Mesenchymal stem cell (in vitro differentiated cells and primary cell): ENCODE measurements at regions not wholly inside any gene's neighbourhood (a gene's known extent, or its start where the extent isn't known, plus 50 kb on each side); places are given as distances from the start of the nearest gene placed in this dataset.

Source experiments
- DNase-seq: peaks from one replicate; pipeline ENCODE4 v3.0.0-alpha.2; 2013
- H2AFZ ChIP-seq: one replicate; pipeline ENCODE4 v1.6.1; 2013; ENCODE audit warnings: low read depth, mild to moderate bottlenecking, control low read depth, inconsistent platforms, low read length, moderate library complexity
- H2AK5ac ChIP-seq: 2 replicates; pipeline ENCODE4 v1.6.1; 2013; ENCODE audit warnings: low read length, moderate library complexity, mild to moderate bottlenecking, inconsistent platforms; ENCODE audit not compliant: severe bottlenecking
- H2BK120ac ChIP-seq: one replicate; pipeline ENCODE4 v1.6.1; 2013; ENCODE audit warnings: low read depth, mild to moderate bottlenecking, inconsistent platforms, low read length, moderate library complexity
- H2BK12ac ChIP-seq, 2 experiments: one replicate each; pipeline ENCODE4 v1.6.1; 2013; ENCODE audit warnings: inconsistent platforms in 2 of 2, low read length in 2 of 2, mild to moderate bottlenecking in 2 of 2, moderate library complexity in 2 of 2, control low read depth in 1 of 2
- H2BK15ac ChIP-seq: one replicate; pipeline ENCODE4 v1.6.1; 2013; ENCODE audit warnings: mild to moderate bottlenecking, low read depth, inconsistent platforms; ENCODE audit not compliant: poor library complexity, severe bottlenecking
- H2BK5ac ChIP-seq: 2 replicates; pipeline ENCODE4 v1.6.1; 2013; ENCODE audit warnings: low read depth, mild to moderate bottlenecking, low read length, control low read depth, inconsistent platforms; ENCODE audit not compliant: poor library complexity, severe bottlenecking
- H3K14ac ChIP-seq, 2 experiments: one replicate each; pipeline ENCODE4 v1.6.1; 2013; ENCODE audit warnings: inconsistent platforms in 2 of 2, low read length in 2 of 2, control low read depth in 1 of 2, mild to moderate bottlenecking in 1 of 2, moderate library complexity in 1 of 2
- H3K18ac ChIP-seq, 2 experiments: one replicate each; pipeline ENCODE4 v1.6.1; 2013; ENCODE audit warnings: inconsistent platforms in 2 of 2, low read length in 2 of 2, control low read depth in 1 of 2, low read depth in 1 of 2, mild to moderate bottlenecking in 1 of 2
- H3K23ac ChIP-seq, 2 experiments: one replicate each; pipeline ENCODE4 v1.6.1; 2013; ENCODE audit warnings: inconsistent platforms in 2 of 2, low read length in 2 of 2, mild to moderate bottlenecking in 2 of 2, moderate library complexity in 2 of 2, control low read depth in 1 of 2
- H3K27ac ChIP-seq: 2 replicates; pipeline ENCODE4 v1.5.1; 2013; ENCODE audit warnings: mild to moderate bottlenecking, moderate library complexity, low read length, control low read depth, inconsistent platforms; ENCODE audit not compliant: poor library complexity, severe bottlenecking
- H3K27me3 ChIP-seq, 2 experiments: 2 replicates each; pipeline versions ENCODE4 v1.6.1 to v1.7.0; 2013; ENCODE audit warnings: low read length in 2 of 2, mild to moderate bottlenecking in 2 of 2, moderate library complexity in 2 of 2, control low read depth in 1 of 2, inconsistent platforms in 1 of 2; ENCODE audit not compliant: control insufficient read depth in 1 of 2, insufficient read depth in 1 of 2
- H3K36me3 ChIP-seq, 2 experiments: 2 replicates each; pipeline versions ENCODE4 v1.6.1 to v1.7.0; 2013; ENCODE audit warnings: low read length in 2 of 2, control low read depth in 1 of 2, inconsistent platforms in 1 of 2, low read depth in 1 of 2, mild to moderate bottlenecking in 1 of 2; ENCODE audit not compliant: insufficient read depth in 2 of 2, control insufficient read depth in 1 of 2
- H3K4ac ChIP-seq, 2 experiments: one replicate each; pipeline ENCODE4 v1.6.1; 2013; ENCODE audit warnings: inconsistent platforms in 2 of 2, low read length in 2 of 2, mild to moderate bottlenecking in 2 of 2, moderate library complexity in 2 of 2, control low read depth in 1 of 2, low read depth in 1 of 2
- H3K4me1 ChIP-seq: 2 replicates; pipeline ENCODE4 v1.6.1; 2013; ENCODE audit warnings: low read depth, low read length, control low read depth; ENCODE audit not compliant: control insufficient read depth, insufficient read depth
- H3K4me2 ChIP-seq: 2 replicates; pipeline ENCODE4 v1.6.1; 2013; ENCODE audit warnings: low read length, mild to moderate bottlenecking, inconsistent platforms; ENCODE audit not compliant: poor library complexity, severe bottlenecking
- H3K4me3 ChIP-seq, 2 experiments: 2 replicates each; pipeline versions ENCODE4 v1.5.1 to v1.7.0; 2013; ENCODE audit warnings: low read length in 2 of 2, mild to moderate bottlenecking in 2 of 2, control low read depth in 1 of 2, low read depth in 1 of 2; ENCODE audit not compliant: insufficient read depth in 1 of 2
- H3K79me1 ChIP-seq: replicated peaks from 2 replicates; pipeline ENCODE4 v1.6.1; 2013; ENCODE audit warnings: mild to moderate bottlenecking, control low read depth, low read length, inconsistent platforms; ENCODE audit not compliant: poor library complexity, severe bottlenecking
- H3K9ac ChIP-seq: 2 replicates; pipeline ENCODE4 v1.7.0; 2013; ENCODE audit warnings: mild to moderate bottlenecking, low read length, moderate library complexity
- H3K9me3 ChIP-seq: 2 replicates; pipeline ENCODE4 v1.7.0; 2013; ENCODE audit warnings: mild to moderate bottlenecking, low read length; ENCODE audit not compliant: control insufficient read depth
- H4K8ac ChIP-seq: one replicate; pipeline ENCODE4 v1.6.1; 2013; ENCODE audit warnings: inconsistent platforms, mild to moderate bottlenecking, low read length, moderate library complexity
- H4K91ac ChIP-seq: one replicate; pipeline ENCODE4 v1.6.1; 2013; ENCODE audit warnings: mild to moderate bottlenecking, low read length, inconsistent platforms
- WGBS: methylation state at CpG from one replicate; pipeline ENCODE4 v1.1.7; 2013; ENCODE audit warnings: mixed read lengths; 5-methylcytosine and 5-hydroxymethylcytosine counted together

DNA sequence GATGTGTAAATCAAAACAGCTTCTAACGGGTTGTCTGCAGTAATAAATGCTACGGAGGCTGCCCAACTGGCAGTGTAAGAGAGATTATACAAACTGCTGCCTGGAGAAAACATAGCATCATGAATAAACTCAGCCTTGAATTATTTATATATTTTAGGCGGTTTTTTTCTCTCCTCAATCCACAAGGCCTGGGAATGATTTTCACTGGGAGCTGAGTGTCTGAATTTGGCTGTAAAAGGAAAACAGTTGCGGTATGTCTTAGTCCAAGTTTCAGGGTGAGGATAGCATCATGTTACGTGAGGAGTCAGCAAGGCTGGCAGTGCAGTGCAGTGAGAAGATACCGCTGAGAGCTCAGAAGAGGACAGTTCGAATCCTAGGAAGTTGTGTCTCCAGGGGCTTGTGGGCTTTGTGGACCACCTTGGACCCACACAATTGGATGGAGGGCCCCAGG is 291.5 kb upstream of the BOD1L1 start:
- Histone ChIP-seq H3K23ac (peak overlapping the region in 1 of 2 experiments; percentile 23), H3K4me2 (no peak overlapping the region), H2BK120ac (peak overlapping the region; percentile 11), H4K8ac (peak overlapping the region; percentile 88), H3K36me3 (no peaks in the 10 kb centered on the region), H3K79me1 (no peaks in the 10 kb centered on the region), H3K18ac (peak overlapping the region; percentile 82 to 96), H3K27me3 (no peaks in the 10 kb centered on the region), H3K4me3 (peak overlapping the region in 1 of 2 experiments; percentile 25), H3K14ac (peak overlapping the region in 1 of 2 experiments; percentile 87), H2BK15ac (no peak overlapping the region), H3K9ac (peak overlapping the region; percentile 88), H2AK5ac (peak overlapping the region; percentile 90), H3K4ac (peak overlapping the region; percentile 60 to 75), H2BK12ac (peak overlapping the region; percentile 88 to 95), H3K4me1 (peaks cover 14% of the 10 kb centered on the region), H4K91ac (peak overlapping the region; percentile 23), H3K27ac (peak overlapping the region; percentile 97), H2BK5ac (peak overlapping the region; percentile 91), H3K9me3 (no peaks in the 10 kb centered on the region), H2AFZ (no peak overlapping the region)
- 75% methylated on average over 6 of the region's 7 CpGs for WGBS
- peak; percentile 74 for DNase-seq

DNA sequence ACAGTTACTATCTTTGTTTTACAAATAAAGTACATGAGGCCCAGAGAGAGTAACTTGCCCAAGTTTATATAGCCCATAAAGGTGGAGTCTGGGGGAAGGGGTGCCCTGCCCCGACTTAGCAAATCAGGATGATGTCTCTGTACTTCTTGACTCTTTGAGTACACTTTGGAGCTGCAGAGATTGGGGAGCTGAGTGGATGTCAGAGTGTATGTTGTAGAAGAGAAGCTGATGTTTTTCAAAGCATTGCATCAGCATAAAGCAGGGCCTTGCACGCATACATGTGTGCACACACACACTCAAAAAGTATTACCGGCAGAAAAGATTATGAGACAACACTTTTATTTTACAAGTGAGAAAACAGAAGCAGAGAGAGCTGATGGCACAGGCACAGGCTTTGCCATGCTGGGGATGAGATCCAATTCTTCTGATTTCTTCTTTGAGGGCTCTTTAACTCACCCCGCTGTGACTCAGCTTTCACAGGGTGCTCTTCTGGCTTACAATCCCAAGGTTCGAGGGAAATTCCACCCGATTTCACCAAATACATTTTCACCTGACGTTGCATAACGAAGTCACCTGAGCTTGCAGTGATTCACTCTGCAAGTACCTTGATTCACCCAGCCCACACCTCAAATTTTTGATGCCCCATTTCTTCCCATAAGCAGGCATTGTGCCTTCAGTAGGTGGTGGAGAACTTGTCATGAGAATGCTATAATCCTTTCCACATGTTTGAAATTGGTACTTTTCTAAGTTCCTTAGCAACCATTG is 292.8 kb upstream of the BOD1L1 start:
- no peak overlapping the region for H2AFZ ChIP-seq
- H3K23ac ChIP-seq, result no peak overlapping the region
- peak overlapping the region; percentile 81 for H2BK5ac ChIP-seq
- DNase-seq, result peak; percentile 58
- no peak overlapping the region for H3K4me2 ChIP-seq
- no peaks in the 10 kb centered on the region for H3K36me3 ChIP-seq
- H3K14ac ChIP-seq, result no peak overlapping the region
- H3K4me3 ChIP-seq, result no peak overlapping the region
- 79% methylated on average over 8 of the region's 8 CpGs for WGBS
- H2BK120ac ChIP-seq, result peak overlapping the region; percentile 77
- peak overlapping the region; percentile 91 for H4K8ac ChIP-seq
- H3K18ac ChIP-seq, result peak overlapping the region; percentile 84 to 98
- no peaks in the 10 kb centered on the region for H3K27me3 ChIP-seq
- H3K9me3 ChIP-seq, result no peaks in the 10 kb centered on the region
- no peaks in the 10 kb centered on the region for H3K79me1 ChIP-seq
- H4K91ac ChIP-seq, result peak overlapping the region; percentile 87
- peak overlapping the region; percentile 94 for H2AK5ac ChIP-seq
- H2BK15ac ChIP-seq, result peak overlapping the region; percentile 12
- peak overlapping the region; percentile 93 for H3K27ac ChIP-seq
- H3K4me1 ChIP-seq, result peaks cover 13% of the 10 kb centered on the region
- peak overlapping the region; percentile 63 to 68 for H3K4ac ChIP-seq
- H3K9ac ChIP-seq, result peak overlapping the region; percentile 88
- H2BK12ac ChIP-seq, result peak overlapping the region; percentile 91 to 100

DNA sequence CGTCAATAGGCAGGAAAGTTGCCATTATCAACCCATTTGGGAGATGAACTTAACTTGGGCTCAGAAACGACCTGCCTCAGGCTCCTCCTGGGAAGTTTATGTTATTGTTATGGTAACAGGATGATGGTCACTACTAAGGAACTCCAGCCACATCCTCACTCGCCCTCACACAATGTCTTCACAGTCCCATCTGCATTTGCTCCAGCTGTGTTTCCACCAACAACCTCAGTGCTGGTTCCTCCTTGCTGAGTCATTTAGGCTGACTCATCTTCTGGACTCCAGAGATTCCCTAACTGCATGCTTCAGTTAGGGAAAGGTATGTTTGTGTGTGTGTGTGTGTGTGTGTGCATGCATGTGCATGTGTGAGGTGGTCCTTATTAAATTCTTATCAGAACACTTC is 293.4 kb upstream of the BOD1L1 start:
- H4K8ac ChIP-seq, result no peak overlapping the region
- H3K9ac ChIP-seq, result peak overlapping the region; percentile 88
- peaks cover 11% of the 10 kb centered on the region for H3K4me1 ChIP-seq
- H2BK120ac ChIP-seq, result no peak overlapping the region
- no peak overlapping the region for H2BK15ac ChIP-seq
- H3K4me2 ChIP-seq, result no peak overlapping the region
- H3K4ac ChIP-seq, result no peak overlapping the region
- peak overlapping the region; percentile 93 for H3K27ac ChIP-seq
- H3K9me3 ChIP-seq, result no peaks in the 10 kb centered on the region
- DNase-seq, result peak; percentile 100
- no peak overlapping the region for H3K14ac ChIP-seq
- no peak overlapping the region for H4K91ac ChIP-seq
- H2BK5ac ChIP-seq, result no peak overlapping the region
- H3K36me3 ChIP-seq, result no peaks in the 10 kb centered on the region
- H2AFZ ChIP-seq, result no peak overlapping the region
- no peak overlapping the region for H3K18ac ChIP-seq
- no peak overlapping the region for H3K23ac ChIP-seq
- peak overlapping the region in 1 of 2 experiments; percentile 31 for H3K4me3 ChIP-seq
- WGBS, result 0% methylated on average over 2 of the region's 3 CpGs
- no peaks in the 10 kb centered on the region for H3K79me1 ChIP-seq
- H2AK5ac ChIP-seq, result no peak overlapping the region
- no peak overlapping the region for H2BK12ac ChIP-seq
- H3K27me3 ChIP-seq, result no peaks in the 10 kb centered on the region

DNA sequence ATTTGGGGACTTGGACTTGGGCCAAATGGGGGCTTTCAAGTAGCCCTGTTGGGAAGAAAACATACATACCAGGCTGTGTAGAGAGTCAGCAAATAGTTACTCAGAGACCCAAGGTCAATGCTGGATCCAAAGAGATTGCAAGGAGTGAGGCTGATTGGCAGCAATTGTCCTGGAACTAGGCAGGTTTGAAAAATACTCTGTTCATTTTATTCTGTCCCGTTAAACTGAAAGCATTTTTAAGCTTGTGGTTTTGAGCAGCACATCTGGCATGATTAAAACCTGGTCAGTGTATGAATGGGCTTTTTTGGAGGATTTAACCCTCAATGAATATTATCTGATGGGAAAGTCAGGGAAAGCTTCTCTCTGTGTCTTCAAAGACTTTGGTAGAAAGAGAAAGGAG is 294.3 kb upstream of the BOD1L1 start:
- no peak overlapping the region for H4K8ac ChIP-seq
- H2BK12ac ChIP-seq, result peak overlapping the region; percentile 29 to 90
- no peak overlapping the region for H3K23ac ChIP-seq
- DNase-seq, result peak; percentile 62
- H3K9ac ChIP-seq, result peak overlapping the region; percentile 82
- no peak overlapping the region for H2BK15ac ChIP-seq
- no peak overlapping the region for H2AFZ ChIP-seq
- no peaks in the 10 kb centered on the region for H3K79me1 ChIP-seq
- peak overlapping the region; percentile 60 to 89 for H3K18ac ChIP-seq
- 33% methylated on average over 1 of the region's 1 CpG for WGBS
- peak overlapping the region; percentile 53 for H4K91ac ChIP-seq
- peak overlapping the region; percentile 98 for H2AK5ac ChIP-seq
- no peaks in the 10 kb centered on the region for H3K9me3 ChIP-seq
- no peak overlapping the region for H3K4me2 ChIP-seq
- no peaks in the 10 kb centered on the region for H3K27me3 ChIP-seq
- H3K4me3 ChIP-seq, result peak overlapping the region in 1 of 2 experiments; percentile 31
- peaks cover 11% of the 10 kb centered on the region for H3K4me1 ChIP-seq
- no peaks in the 10 kb centered on the region for H3K36me3 ChIP-seq
- H3K14ac ChIP-seq, result no peak overlapping the region
- peak overlapping the region; percentile 94 for H2BK5ac ChIP-seq
- H3K27ac ChIP-seq, result peak overlapping the region; percentile 89
- H3K4ac ChIP-seq, result peak overlapping the region; percentile 9 to 96
- H2BK120ac ChIP-seq, result peak overlapping the region; percentile 6
